ENCODE measurements at regions not wholly inside any gene's neighbourhood (a gene's known extent, or its start where the extent isn't known, plus 50 kb on each side); places are given as distances from the start of the nearest gene placed in this dataset.

- Histone ChIP-seq H3K4me3 (no peak overlapping the region), H3K9me3 (replicated peaks in 1 of 11) (no peaks in the 10 kb centered on the region), H3K4me1 (no peaks in the 10 kb centered on the region), H3K27ac (no peak overlapping the region), H3K36me3 (no peaks in the 10 kb centered on the region), H3K4me2 (no peak overlapping the region), H4K20me1 (no peaks in the 10 kb centered on the region), H3K27me3 (peaks cover 88 to 99% (median 98%) of the 10 kb centered on the region in 11 experiments), H3K9ac (no peak overlapping the region)
- no peak for TF ChIP-seq Cebpa-rat (IDR thresholded peaks at IDR 0.05)
These were observed 192.5 kb downstream of the PCDH19 start for GRCh38 chrX:100217547-100217946.

- Histone ChIP-seq H3K4me1 (no peaks in the 10 kb centered on the region), H3K9ac (no peak overlapping the region), H3K27ac (no peak overlapping the region), H3K27me3 (peaks cover 86 to 98% (median 97%) of the 10 kb centered on the region in 11 experiments), H3K36me3 (no peaks in the 10 kb centered on the region), H4K20me1 (no peaks in the 10 kb centered on the region), H3K9me3 (replicated peaks in 1 of 11) (no peaks in the 10 kb centered on the region), H3K4me2 (no peak overlapping the region), H3K4me3 (no peak overlapping the region)
- TF ChIP-seq Cebpa-rat (IDR thresholded peaks at IDR 0.05): no peak
These were observed 194.0 kb downstream of the PCDH19 start for GRCh38 chrX:100216083-100216482.

DNA sequence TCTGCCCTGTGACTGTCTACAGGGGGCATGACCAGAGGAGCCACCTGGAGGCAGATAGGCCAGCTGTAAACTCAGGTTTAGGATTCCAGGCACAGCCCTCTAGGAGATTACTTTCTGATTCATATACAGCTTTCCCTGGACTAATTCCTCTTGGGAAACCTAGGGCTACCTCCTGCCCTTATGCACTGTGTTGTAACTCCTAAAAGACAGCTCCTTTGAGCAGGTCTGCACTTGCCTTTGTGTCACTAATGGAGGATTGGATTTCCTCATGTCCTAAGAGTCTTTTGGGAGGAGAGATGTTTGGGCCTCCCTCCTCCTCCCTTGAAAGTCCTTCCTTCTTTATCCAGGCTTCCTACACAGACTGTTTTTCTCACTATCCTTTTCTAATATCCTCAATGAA is 202.0 kb downstream of the PCDH19 start:
- Histone ChIP-seq H3K36me3 (no peaks in the 10 kb centered on the region), H3K27me3 (peaks cover 58 to 90% (median 82%) of the 10 kb centered on the region in 11 experiments), H3K9ac (no peak overlapping the region), H3K27ac (no peak overlapping the region), H4K20me1 (no peaks in the 10 kb centered on the region), H3K9me3 (replicated peaks in 1 of 11) (no peaks in the 10 kb centered on the region), H3K4me2 (peak overlapping the region in 6 of 11 experiments; percentile 4 to 54 (median 27); a peak in 9 of 22 replicates), H3K4me3 (no peak overlapping the region), H3K4me1 (peaks cover 0 to 11% (median 6%) of the 10 kb centered on the region in 10 experiments; a peak in 10 of 20 replicates)
- TF ChIP-seq Cebpa-rat (IDR thresholded peaks at IDR 0.05): no peak

GRCh38 chrX:100207331-100208024 is 202.6 kb downstream of the PCDH19 start:
- H3K27ac ChIP-seq: no peak overlapping the region
- H3K4me1 ChIP-seq: peaks cover 0 to 11% (median 6%) of the 10 kb centered on the region in 10 experiments; a peak in 10 of 20 replicates
- peaks cover 57 to 90% (median 82%) of the 10 kb centered on the region in 11 experiments for H3K27me3 ChIP-seq
- H3K4me3 ChIP-seq: no peak overlapping the region
- no peak for TF ChIP-seq Cebpa-rat (IDR thresholded peaks at IDR 0.05)
- no peaks in the 10 kb centered on the region for H3K9me3 ChIP-seq (replicated peaks in 1 of 11)
- H4K20me1 ChIP-seq: no peaks in the 10 kb centered on the region; a peak in 1 of 22 replicates
- no peak overlapping the region for H3K9ac ChIP-seq
- no peaks in the 10 kb centered on the region for H3K36me3 ChIP-seq
- peak overlapping the region in 7 of 11 experiments; percentile 4 to 54 (median 24); a peak in 8 of 22 replicates for H3K4me2 ChIP-seq

GRCh38 chrX:100204534-100204933 is 205.5 kb downstream of the PCDH19 start:
- H3K27ac ChIP-seq: no peak overlapping the region
- H3K4me1 ChIP-seq: peaks cover 0 to 20% (median 7%) of the 10 kb centered on the region in 10 experiments; a peak in 10 of 20 replicates
- H3K9ac ChIP-seq: no peak overlapping the region
- no peaks in the 10 kb centered on the region for H3K9me3 ChIP-seq (replicated peaks in 1 of 11)
- H3K36me3 ChIP-seq: no peaks in the 10 kb centered on the region
- peaks cover 70 to 95% (median 89%) of the 10 kb centered on the region in 11 experiments for H3K27me3 ChIP-seq
- TF ChIP-seq Cebpa-rat (IDR thresholded peaks at IDR 0.05): no peak
- H3K4me2 ChIP-seq: no peak overlapping the region
- H3K4me3 ChIP-seq: no peak overlapping the region
- H4K20me1 ChIP-seq: peaks cover 0 to 3% (median 0%) of the 10 kb centered on the region in 11 experiments; a peak in 1 of 22 replicates

GRCh38 chrX:100194082-100194775 is 215.8 kb downstream of the PCDH19 start:
- Histone ChIP-seq H3K27ac (no peak overlapping the region), H3K4me3 (no peak overlapping the region), H3K9me3 (replicated peaks in 1 of 11) (no peaks in the 10 kb centered on the region), H3K4me2 (no peak overlapping the region), H3K4me1 (no peaks in the 10 kb centered on the region), H3K36me3 (no peaks in the 10 kb centered on the region), H3K9ac (no peak overlapping the region), H3K27me3 (peaks cover 91 to 100% (median 99%) of the 10 kb centered on the region in 11 experiments), H4K20me1 (no peaks in the 10 kb centered on the region; a peak in 1 of 22 replicates)
- no peak for TF ChIP-seq Cebpa-rat (IDR thresholded peaks at IDR 0.05)
